Effector CD8-positive, alpha-beta T cell (primary cell): ENCODE measurements at regions not wholly inside any gene's neighbourhood (a gene's known extent, or its start where the extent isn't known, plus 50 kb on each side); places are given as distances from the start of the nearest gene placed in this dataset.
"Not testable (repeated sequence)": the region's sequence is repeated elsewhere in the genome, so short reads cannot be mapped to it uniquely, and the experiment has no call there.

Experiments used
- DNase-seq: peaks from one replicate; lab custom pipeline; 2025; lab: John Stamatoyannopoulos, UW

- no peak for DNase-seq
These were observed 90.6 kb downstream of the MRPL14 start for GRCh38 chr6:44036699-44037101.

GRCh38 chr6:44036196-44036595 lies 91.1 kb downstream of the MRPL14 start:
- DNase-seq = no peak

- no peak for DNase-seq
These were observed 91.6 kb downstream of the MRPL14 start for GRCh38 chr6:44035621-44036020.

GRCh38 chr6:44034931-44035345 lies 92.3 kb downstream of the MRPL14 start:
- no peak for DNase-seq

GRCh38 chr6:44034391-44034861 lies 92.8 kb downstream of the MRPL14 start:
- DNase-seq = no peak

- no peak for DNase-seq
These were observed 96.3 kb downstream of the MRPL14 start for GRCh38 chr6:44030812-44031454.

GRCh38 chr6:44029444-44030185 lies 97.6 kb downstream of the MRPL14 start:
- no peak for DNase-seq

GRCh38 chr6:44028789-44029310 lies 98.4 kb downstream of the MRPL14 start:
- no peak for DNase-seq

- no peak for DNase-seq
These were observed 102.0 kb downstream of the MRPL14 start for GRCh38 chr6:44025226-44025625.

GRCh38 chr6:44024574-44025219 lies 102.6 kb downstream of the MRPL14 start:
- DNase-seq = no peak

GRCh38 chr6:44023586-44024454 lies 103.4 kb downstream of the MRPL14 start:
- DNase-seq = no peak

GRCh38 chr6:44022671-44023352 lies 104.4 kb downstream of the MRPL14 start:
- DNase-seq = no peak

- DNase-seq = no peak
These were observed 105.0 kb downstream of the MRPL14 start for GRCh38 chr6:44022296-44022661.

- no peak for DNase-seq
These were observed 105.5 kb downstream of the MRPL14 start for GRCh38 chr6:44021589-44022295.

GRCh38 chr6:44020664-44021425 lies 106.4 kb downstream of the MRPL14 start:
- no peak for DNase-seq

- no peak for DNase-seq
These were observed 107.1 kb downstream of the MRPL14 start for GRCh38 chr6:44020148-44020547.

GRCh38 chr6:44017307-44017706 lies 109.9 kb downstream of the MRPL14 start:
- DNase-seq = not testable (repeated sequence)

GRCh38 chr6:44016131-44016870 lies 111.0 kb downstream of the MRPL14 start:
- DNase-seq = no peak

- no peak for DNase-seq
These were observed 115.2 kb downstream of the MRPL14 start for GRCh38 chr6:44012078-44012493.
